Astrocyte (in vitro differentiated cells and primary cell): ENCODE measurements at regions not wholly inside any gene's neighbourhood (a gene's known extent, or its start where the extent isn't known, plus 50 kb on each side); places are given as distances from the start of the nearest gene placed in this dataset.

Experiments used
- EZH2 ChIP-seq: IDR thresholded peaks from 2 replicates; pipeline ENCODE4 v1.6.1; 2012; ENCODE audit warnings: mild to moderate bottlenecking, low read length, inconsistent platforms; ENCODE audit not compliant: insufficient read depth
- TF ChIP-seq, protein P1 (sequence below): IDR thresholded peaks from 2 replicates; pipeline ENCODE4 v1.5.1; 2011; ENCODE audit warnings: low read depth, mild to moderate bottlenecking, inconsistent platforms, low read length, moderate library complexity; ENCODE audit not compliant: insufficient read depth

DNA sequence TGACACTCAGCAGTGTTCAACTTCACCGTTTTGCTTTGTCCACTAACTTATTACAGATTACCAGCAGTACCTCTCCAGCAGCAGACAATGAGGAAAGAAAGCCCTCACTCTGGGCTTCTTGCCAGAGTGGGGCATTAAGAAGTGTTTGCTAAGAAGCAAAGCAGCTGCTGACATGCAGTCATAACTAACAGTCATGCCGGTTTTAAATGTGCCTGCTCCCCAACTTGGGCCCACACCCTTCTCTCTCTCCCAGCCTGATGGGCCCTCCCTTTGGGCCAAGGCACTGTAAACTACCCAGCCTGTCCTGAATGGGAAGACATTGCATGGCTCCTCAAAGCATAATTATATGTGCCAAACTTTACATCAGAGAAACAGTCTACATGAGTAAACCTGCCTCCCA, 54.6 kb upstream of the HHIP start:
- TF ChIP-seq, protein P1, sequence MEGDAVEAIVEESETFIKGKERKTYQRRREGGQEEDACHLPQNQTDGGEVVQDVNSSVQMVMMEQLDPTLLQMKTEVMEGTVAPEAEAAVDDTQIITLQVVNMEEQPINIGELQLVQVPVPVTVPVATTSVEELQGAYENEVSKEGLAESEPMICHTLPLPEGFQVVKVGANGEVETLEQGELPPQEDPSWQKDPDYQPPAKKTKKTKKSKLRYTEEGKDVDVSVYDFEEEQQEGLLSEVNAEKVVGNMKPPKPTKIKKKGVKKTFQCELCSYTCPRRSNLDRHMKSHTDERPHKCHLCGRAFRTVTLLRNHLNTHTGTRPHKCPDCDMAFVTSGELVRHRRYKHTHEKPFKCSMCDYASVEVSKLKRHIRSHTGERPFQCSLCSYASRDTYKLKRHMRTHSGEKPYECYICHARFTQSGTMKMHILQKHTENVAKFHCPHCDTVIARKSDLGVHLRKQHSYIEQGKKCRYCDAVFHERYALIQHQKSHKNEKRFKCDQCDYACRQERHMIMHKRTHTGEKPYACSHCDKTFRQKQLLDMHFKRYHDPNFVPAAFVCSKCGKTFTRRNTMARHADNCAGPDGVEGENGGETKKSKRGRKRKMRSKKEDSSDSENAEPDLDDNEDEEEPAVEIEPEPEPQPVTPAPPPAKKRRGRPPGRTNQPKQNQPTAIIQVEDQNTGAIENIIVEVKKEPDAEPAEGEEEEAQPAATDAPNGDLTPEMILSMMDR = no peak
- no peak for TF ChIP-seq EZH2
